ENCODE measurements at regions not wholly inside any gene's neighbourhood (a gene's known extent, or its start where the extent isn't known, plus 50 kb on each side); places are given as distances from the start of the nearest gene placed in this dataset.
"Not testable (repeated sequence)": the region's sequence is repeated elsewhere in the genome, so short reads cannot be mapped to it uniquely, and the experiment has no call there.

- no peaks in the 10 kb centered on the region for H3K27me3 ChIP-seq (ENCODE audit: control insufficient read depth in 5 of 5, insufficient read depth in 4 of 5, low read length in 5 of 5)
Observed at GRCh38 chr1:183753464-183753891, 51.4 kb upstream of the RGL1 start.

GRCh38 chr1:183744132-183744913, 60.6 kb upstream of the RGL1 start:
- Histone ChIP-seq H3K27me3 (ENCODE audit: control insufficient read depth in 5 of 5, insufficient read depth in 4 of 5, low read length in 5 of 5) (no peaks in the 10 kb centered on the region), H3K9me3 (ENCODE audit: control insufficient read depth in 5 of 5, low read length in 5 of 5) (peaks cover 0 to 6% (median 0%) of the 10 kb centered on the region in 5 donors), H3K36me3 (ENCODE audit: control insufficient read depth in 5 of 5, insufficient read depth in 5 of 5, low read length in 5 of 5) (no peaks in the 10 kb centered on the region), H3K4me1 (ENCODE audit: control insufficient read depth in 5 of 5, insufficient read depth in 5 of 5, low read length in 5 of 5) (peaks cover 0 to 10% (median 4%) of the 10 kb centered on the region in 5 donors), H3K9ac (ENCODE audit: low read length in 5 of 5) (no peak overlapping the region), H3K4me3 (ENCODE audit: low read depth in 1 of 5, low read length in 5 of 5) (no peak overlapping the region), H3K27ac (ENCODE audit: low read depth, low read length) (no peak overlapping the region)

More at GRCh38 chr1:183753464-183753891, 51.4 kb upstream of the RGL1 start:
- Histone ChIP-seq H3K9me3 (ENCODE audit: control insufficient read depth in 5 of 5, low read length in 5 of 5) (peaks cover 0 to 6% (median 0%) of the 10 kb centered on the region in 5 donors), H3K36me3 (ENCODE audit: control insufficient read depth in 5 of 5, insufficient read depth in 5 of 5, low read length in 5 of 5) (no peaks in the 10 kb centered on the region), H3K9ac (ENCODE audit: low read length in 5 of 5) (no peak overlapping the region), H3K4me1 (ENCODE audit: control insufficient read depth in 5 of 5, insufficient read depth in 5 of 5, low read length in 5 of 5) (no peaks in the 10 kb centered on the region), H3K4me3 (ENCODE audit: low read depth in 1 of 5, low read length in 5 of 5) (no peak overlapping the region), H3K27ac (ENCODE audit: low read depth, low read length) (no peak overlapping the region)

- no peak overlapping the region for H3K27ac ChIP-seq (ENCODE audit: low read depth, low read length)
- H3K4me1 ChIP-seq (ENCODE audit: control insufficient read depth in 5 of 5, insufficient read depth in 5 of 5, low read length in 5 of 5), result peaks cover 0 to 14% (median 4%) of the 10 kb centered on the region in 5 donors
- H3K4me3 ChIP-seq (ENCODE audit: low read depth in 1 of 5, low read length in 5 of 5), result no peak overlapping the region
- no peak overlapping the region for H3K9ac ChIP-seq (ENCODE audit: low read length in 5 of 5)
- H3K36me3 ChIP-seq (ENCODE audit: control insufficient read depth in 5 of 5, insufficient read depth in 5 of 5, low read length in 5 of 5), result no peaks in the 10 kb centered on the region
- peaks cover 0 to 6% (median 0%) of the 10 kb centered on the region in 5 donors for H3K9me3 ChIP-seq (ENCODE audit: control insufficient read depth in 5 of 5, low read length in 5 of 5)
- no peaks in the 10 kb centered on the region for H3K27me3 ChIP-seq (ENCODE audit: control insufficient read depth in 5 of 5, insufficient read depth in 4 of 5, low read length in 5 of 5)
Observed at GRCh38 chr1:183742355-183742754, 62.6 kb upstream of the RGL1 start.

- Histone ChIP-seq H3K9ac (ENCODE audit: low read length in 5 of 5) (no peak overlapping the region), H3K27ac (ENCODE audit: low read depth, low read length) (no peak overlapping the region), H3K9me3 (ENCODE audit: control insufficient read depth in 5 of 5, low read length in 5 of 5) (peaks cover 0 to 6% (median 0%) of the 10 kb centered on the region in 5 donors), H3K27me3 (ENCODE audit: control insufficient read depth in 5 of 5, insufficient read depth in 4 of 5, low read length in 5 of 5) (no peaks in the 10 kb centered on the region), H3K36me3 (ENCODE audit: control insufficient read depth in 5 of 5, insufficient read depth in 5 of 5, low read length in 5 of 5) (no peaks in the 10 kb centered on the region), H3K4me1 (ENCODE audit: control insufficient read depth in 5 of 5, insufficient read depth in 5 of 5, low read length in 5 of 5) (peaks cover 3 to 23% (median 18%) of the 10 kb centered on the region in 5 donors), H3K4me3 (ENCODE audit: low read depth in 1 of 5, low read length in 5 of 5) (no peak overlapping the region)
Observed at GRCh38 chr1:183739741-183740271, 65.1 kb upstream of the RGL1 start.

- H3K27me3 ChIP-seq (ENCODE audit: control insufficient read depth in 5 of 5, insufficient read depth in 4 of 5, low read length in 5 of 5), result no peaks in the 10 kb centered on the region
- H3K27ac ChIP-seq (ENCODE audit: low read depth, low read length), result no peak overlapping the region
- H3K4me3 ChIP-seq (ENCODE audit: low read depth in 1 of 5, low read length in 5 of 5), result no peak overlapping the region
Observed at GRCh38 chr1:183739082-183739481, 65.8 kb upstream of the RGL1 start.

GRCh38 chr1:183737916-183738315, 67.0 kb upstream of the RGL1 start:
- not testable (repeated sequence) for H3K4me3 ChIP-seq (ENCODE audit: low read depth in 1 of 5, low read length in 5 of 5); H3K9me3 ChIP-seq (ENCODE audit: control insufficient read depth in 5 of 5, low read length in 5 of 5); H3K36me3 ChIP-seq (ENCODE audit: control insufficient read depth in 5 of 5, insufficient read depth in 5 of 5, low read length in 5 of 5); H3K27me3 ChIP-seq (ENCODE audit: control insufficient read depth in 5 of 5, insufficient read depth in 4 of 5, low read length in 5 of 5); H3K27ac ChIP-seq (ENCODE audit: low read depth, low read length); H3K9ac ChIP-seq (ENCODE audit: low read length in 5 of 5)
- H3K4me1 ChIP-seq (ENCODE audit: control insufficient read depth in 5 of 5, insufficient read depth in 5 of 5, low read length in 5 of 5), result peaks cover 3 to 38% (median 31%) of the 10 kb centered on the region in 5 donors

More at GRCh38 chr1:183739082-183739481, 65.8 kb upstream of the RGL1 start:
- H3K9ac ChIP-seq (ENCODE audit: low read length in 5 of 5), result no peak overlapping the region
- H3K4me1 ChIP-seq (ENCODE audit: control insufficient read depth in 5 of 5, insufficient read depth in 5 of 5, low read length in 5 of 5), result peaks cover 3 to 26% (median 22%) of the 10 kb centered on the region in 5 donors
- peaks cover 0 to 6% (median 0%) of the 10 kb centered on the region in 5 donors for H3K9me3 ChIP-seq (ENCODE audit: control insufficient read depth in 5 of 5, low read length in 5 of 5)
- no peaks in the 10 kb centered on the region for H3K36me3 ChIP-seq (ENCODE audit: control insufficient read depth in 5 of 5, insufficient read depth in 5 of 5, low read length in 5 of 5)

GRCh38 chr1:183736343-183736742, 68.6 kb upstream of the RGL1 start:
- H3K27me3 ChIP-seq (ENCODE audit: control insufficient read depth in 5 of 5, insufficient read depth in 4 of 5, low read length in 5 of 5), result no peaks in the 10 kb centered on the region
- no peak overlapping the region for H3K4me3 ChIP-seq (ENCODE audit: low read depth in 1 of 5, low read length in 5 of 5)
- H3K9me3 ChIP-seq (ENCODE audit: control insufficient read depth in 5 of 5, low read length in 5 of 5), result no peaks in the 10 kb centered on the region
- H3K36me3 ChIP-seq (ENCODE audit: control insufficient read depth in 5 of 5, insufficient read depth in 5 of 5, low read length in 5 of 5), result no peaks in the 10 kb centered on the region
- H3K27ac ChIP-seq (ENCODE audit: low read depth, low read length), result peak overlapping the region; percentile 2
- H3K9ac ChIP-seq (ENCODE audit: low read length in 5 of 5), result no peak overlapping the region
- H3K4me1 ChIP-seq (ENCODE audit: control insufficient read depth in 5 of 5, insufficient read depth in 5 of 5, low read length in 5 of 5), result peaks cover 3 to 50% (median 39%) of the 10 kb centered on the region in 5 donors

GRCh38 chr1:183735069-183735860, 69.7 kb upstream of the RGL1 start:
- H3K4me3 ChIP-seq (ENCODE audit: low read depth in 1 of 5, low read length in 5 of 5), result peak overlapping the region in 2 of 5 donors; percentile 9 to 51
- H3K4me1 ChIP-seq (ENCODE audit: control insufficient read depth in 5 of 5, insufficient read depth in 5 of 5, low read length in 5 of 5), result peaks cover 3 to 50% (median 39%) of the 10 kb centered on the region in 5 donors
- no peaks in the 10 kb centered on the region for H3K36me3 ChIP-seq (ENCODE audit: control insufficient read depth in 5 of 5, insufficient read depth in 5 of 5, low read length in 5 of 5)
- H3K9me3 ChIP-seq (ENCODE audit: control insufficient read depth in 5 of 5, low read length in 5 of 5), result no peaks in the 10 kb centered on the region
- H3K27ac ChIP-seq (ENCODE audit: low read depth, low read length), result peak overlapping the region; percentile 72
- no peaks in the 10 kb centered on the region for H3K27me3 ChIP-seq (ENCODE audit: control insufficient read depth in 5 of 5, insufficient read depth in 4 of 5, low read length in 5 of 5)
- peak overlapping the region in 4 of 5 donors; percentile 12 to 81 (median 32) for H3K9ac ChIP-seq (ENCODE audit: low read length in 5 of 5)

GRCh38 chr1:183734543-183735036, 70.3 kb upstream of the RGL1 start:
- H3K4me1 ChIP-seq (ENCODE audit: control insufficient read depth in 5 of 5, insufficient read depth in 5 of 5, low read length in 5 of 5), result peaks cover 3 to 50% (median 36%) of the 10 kb centered on the region in 5 donors
- H3K27me3 ChIP-seq (ENCODE audit: control insufficient read depth in 5 of 5, insufficient read depth in 4 of 5, low read length in 5 of 5), result no peaks in the 10 kb centered on the region
- peak overlapping the region; percentile 72 for H3K27ac ChIP-seq (ENCODE audit: low read depth, low read length)
- H3K36me3 ChIP-seq (ENCODE audit: control insufficient read depth in 5 of 5, insufficient read depth in 5 of 5, low read length in 5 of 5), result no peaks in the 10 kb centered on the region
- peak overlapping the region in 3 of 5 donors; percentile 16 to 81 (median 48) for H3K9ac ChIP-seq (ENCODE audit: low read length in 5 of 5)
- peak overlapping the region in 2 of 5 donors; percentile 9 to 51 for H3K4me3 ChIP-seq (ENCODE audit: low read depth in 1 of 5, low read length in 5 of 5)
- H3K9me3 ChIP-seq (ENCODE audit: control insufficient read depth in 5 of 5, low read length in 5 of 5), result no peaks in the 10 kb centered on the region
